ENCODE measurements at regions not wholly inside any gene's neighbourhood (a gene's known extent, or its start where the extent isn't known, plus 50 kb on each side); places are given as distances from the start of the nearest gene placed in this dataset.

DNA sequence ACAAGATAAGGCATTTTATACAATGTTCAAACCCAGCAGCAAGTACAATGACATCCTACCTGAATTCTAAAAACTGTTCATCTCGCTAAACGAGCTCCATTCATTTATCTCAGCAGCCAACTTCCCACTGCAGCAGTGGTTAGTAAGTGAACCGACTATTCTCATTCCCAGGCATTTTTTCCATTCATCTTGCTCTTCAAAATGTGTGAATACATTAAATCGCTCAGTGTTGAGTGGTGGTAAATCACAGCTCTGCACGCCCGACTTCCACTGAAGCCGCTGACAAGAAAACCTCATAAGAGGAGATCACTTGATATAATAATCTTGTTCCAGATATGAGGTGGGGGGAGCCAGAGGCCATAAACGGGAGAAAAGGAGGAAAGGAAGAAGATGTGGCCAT, 746.2 kb upstream of the USP15 start:
- H3K27ac ChIP-seq (ENCODE audit: extremely low read depth, low read depth, low read length): no peak overlapping the region
- no peaks in the 10 kb centered on the region for H3K36me3 ChIP-seq (ENCODE audit: control insufficient read depth in 2 of 2, insufficient read depth in 1 of 2, low read length in 2 of 2)
- no peaks in the 10 kb centered on the region for H3K4me1 ChIP-seq (ENCODE audit: control insufficient read depth, insufficient read depth, low read length)
- POLR2A ChIA-PET: no interaction called here
- no peaks in the 10 kb centered on the region for H3K9me3 ChIP-seq (ENCODE audit: control insufficient read depth, insufficient read depth, low read depth, low read length)
- no peak overlapping the region for H3K4me3 ChIP-seq (ENCODE audit: low read depth, low read length)
- no peak for TF ChIP-seq TSHZ1 (tag by site-specific recombination; IDR thresholded peaks at IDR 0.05; ENCODE audit: borderline replicate concordance)
- TF ChIP-seq ZNF24 (tag by site-specific recombination; IDR thresholded peaks at IDR 0.05): no peak
- no peak for TF ChIP-seq ZNF571 (tag by site-specific recombination; IDR thresholded peaks at IDR 0.05)
- no peak for TF ChIP-seq ZNF426 (tag by site-specific recombination; IDR thresholded peaks at IDR 0.05)
- no peak for TF ChIP-seq ZNF529 (tag by site-specific recombination; IDR thresholded peaks at IDR 0.05; ENCODE audit: insufficient replicate concordance)
- TF ChIP-seq ZBTB44 (tag by site-specific recombination; IDR thresholded peaks at IDR 0.05): no peak
- CTCF ChIA-PET: no interaction called here

DNA sequence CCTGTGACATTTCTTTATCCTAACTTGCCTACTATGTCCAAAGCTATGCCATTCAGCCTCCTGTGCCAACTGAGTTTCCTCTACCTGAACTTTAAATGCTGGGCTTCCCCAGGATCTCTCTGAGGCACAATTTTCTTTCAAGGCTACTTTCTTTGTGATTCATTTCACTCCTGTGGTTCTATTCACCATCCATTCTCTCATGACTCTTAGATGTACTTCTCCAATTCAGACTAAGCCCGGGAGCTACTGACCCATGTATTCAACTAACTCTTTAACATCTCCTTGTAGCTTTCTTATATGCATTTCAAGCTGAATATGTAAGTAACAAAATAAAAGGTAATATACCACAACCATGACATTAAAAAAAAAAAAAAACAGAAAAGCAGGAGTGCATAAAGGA, 738.9 kb upstream of the USP15 start:
- TF ChIP-seq ZNF26 (tag by site-specific recombination; IDR thresholded peaks at IDR 0.05) (no peak), SETDB1 (IDR thresholded peaks at IDR 0.05; ENCODE audit: insufficient read length, low read length) (no peak), SCRT1 (tag by site-specific recombination; IDR thresholded peaks at IDR 0.05; ENCODE audit: borderline replicate concordance) (no peak), ZNF350 (tag by site-specific recombination; IDR thresholded peaks at IDR 0.05) (no peak), BCL11B (tag by site-specific recombination; IDR thresholded peaks at IDR 0.05; ENCODE audit: low read depth) (no peak), HOXC10 (CRISPR knock-in tag; IDR thresholded peaks at IDR 0.05) (no peak), ZNF626 (tag by site-specific recombination; IDR thresholded peaks at IDR 0.05) (no peak), KLF16 (tag by site-specific recombination; IDR thresholded peaks at IDR 0.05) (no peak), ZNF645 (tag by site-specific recombination; IDR thresholded peaks at IDR 0.05) (no peak)
- H3K9me3 ChIP-seq (ENCODE audit: control insufficient read depth, insufficient read depth, low read depth, low read length): no peaks in the 10 kb centered on the region
- H3K4me1 ChIP-seq (ENCODE audit: control insufficient read depth, insufficient read depth, low read length): no peaks in the 10 kb centered on the region
- POLR2A ChIA-PET: no interaction called here
- H3K36me3 ChIP-seq (ENCODE audit: control insufficient read depth in 2 of 2, insufficient read depth in 1 of 2, low read length in 2 of 2): no peaks in the 10 kb centered on the region
- CTCF ChIA-PET: no interaction called here
- H3K4me3 ChIP-seq (ENCODE audit: low read depth, low read length): no peak overlapping the region
- no peak overlapping the region for H3K27ac ChIP-seq (ENCODE audit: extremely low read depth, low read depth, low read length)

Data from HEK293 (cell line).